Bronchial epithelial cell (primary cell): ENCODE measurements at regions not wholly inside any gene's neighbourhood (a gene's known extent, or its start where the extent isn't known, plus 50 kb on each side); places are given as distances from the start of the nearest gene placed in this dataset.

Experiments used
- DNase-seq: peaks from one replicate; pipeline ENCODE4 v3.0.0-alpha.2; 2010; ENCODE audit warnings: low read depth
- FAIRE-seq: peaks from 2 replicates; lab custom pipeline; 2011; peaks lifted over from hg19 to GRCh38; lab: Jason Lieb, UNC
- H3K27me3 ChIP-seq: 2 replicates; pipeline ENCODE4 v1.5.1; 2011; ENCODE audit warnings: low read length; ENCODE audit not compliant: control insufficient read depth, insufficient read depth
- H3K36me3 ChIP-seq: 2 replicates; pipeline ENCODE4 v1.5.1; 2011; ENCODE audit warnings: low read length; ENCODE audit not compliant: control insufficient read depth, insufficient read depth
- H3K4me3 ChIP-seq: 2 replicates; pipeline ENCODE4 v1.5.1; 2011; ENCODE audit warnings: mild to moderate bottlenecking, low read depth, low read length, control low read depth
- CTCF ChIP-seq: IDR thresholded peaks from 2 replicates; pipeline ENCODE4 v1.5.1; 2011; ENCODE audit warnings: mild to moderate bottlenecking, moderate library complexity, low read length, control low read depth, inconsistent platforms; ENCODE audit not compliant: insufficient read depth, severe bottlenecking

GRCh38 chr6:90440586-90441283 lies 144.1 kb upstream of the BACH2 start:
- FAIRE-seq (no peak), DNase-seq (no peak)
- H3K36me3 ChIP-seq = no peaks in the 10 kb centered on the region
- H3K4me3 ChIP-seq = no peak overlapping the region
- no peak for TF ChIP-seq CTCF
- H3K27me3 ChIP-seq = no peaks in the 10 kb centered on the region

- no peak overlapping the region for H3K4me3 ChIP-seq
- no peaks in the 10 kb centered on the region for H3K27me3 ChIP-seq
- no peaks in the 10 kb centered on the region for H3K36me3 ChIP-seq
- DNase-seq = no peak
- FAIRE-seq = no peak
- no peak for TF ChIP-seq CTCF
These were observed 142.9 kb upstream of the BACH2 start for GRCh38 chr6:90439586-90439985.

- H3K4me3 ChIP-seq = no peak overlapping the region
- DNase-seq (no peak), FAIRE-seq (no peak)
- H3K27me3 ChIP-seq = no peaks in the 10 kb centered on the region
- TF ChIP-seq CTCF = no peak
- no peaks in the 10 kb centered on the region for H3K36me3 ChIP-seq
These were observed 139.8 kb upstream of the BACH2 start for GRCh38 chr6:90436403-90436802.

- no peaks in the 10 kb centered on the region for H3K36me3 ChIP-seq
- no peak for DNase-seq
- FAIRE-seq = no peak
- no peak overlapping the region for H3K4me3 ChIP-seq
- TF ChIP-seq CTCF = no peak
- H3K27me3 ChIP-seq = no peaks in the 10 kb centered on the region
These were observed 138.7 kb upstream of the BACH2 start for GRCh38 chr6:90435207-90435899.

GRCh38 chr6:90434094-90434493 lies 137.5 kb upstream of the BACH2 start:
- H3K27me3 ChIP-seq = no peaks in the 10 kb centered on the region
- H3K36me3 ChIP-seq = no peaks in the 10 kb centered on the region
- DNase-seq (no peak), FAIRE-seq (no peak)
- TF ChIP-seq CTCF = no peak
- no peak overlapping the region for H3K4me3 ChIP-seq
